CD14-positive monocyte (primary cell): ENCODE measurements at regions not wholly inside any gene's neighbourhood (a gene's known extent, or its start where the extent isn't known, plus 50 kb on each side); places are given as distances from the start of the nearest gene placed in this dataset.

Experiments used
- DNase-seq, 3 donors: peaks; one replicate each; pipeline ENCODE4 v3.0.0-alpha.2; 2011 to 2022
- H2AFZ ChIP-seq: 2 replicates; pipeline ENCODE4 v1.6.0; 2012; ENCODE audit warnings: mild to moderate bottlenecking, low read depth, low read length, inconsistent platforms; ENCODE audit not compliant: insufficient read depth, poor library complexity, severe bottlenecking
- H3K27ac ChIP-seq, 2 donors: 1 replicate in 1 of 2; 2 replicates in 1 of 2; pipeline ENCODE4 v1.5.1; 2012 to 2013; ENCODE audit warnings: low read length in 2 of 2, control low read depth in 1 of 2, inconsistent platforms in 1 of 2, low read depth in 1 of 2, mild to moderate bottlenecking in 1 of 2
- H3K27me3 ChIP-seq, 2 donors: one replicate each; pipeline versions ENCODE4 v1.6.0 to v1.6.1; 2011 to 2013; ENCODE audit warnings: low read length in 2 of 2; ENCODE audit not compliant: control insufficient read depth in 2 of 2, insufficient read depth in 2 of 2
- H3K36me3 ChIP-seq, 2 donors: replicated peaks in 1 of 2; 1 replicate in 1 of 2; 2 replicates in 1 of 2; pipeline versions ENCODE4 v1.5.1 to v1.6.1; 2012 to 2013; ENCODE audit warnings: low read length in 2 of 2, control low read depth in 1 of 2, inconsistent platforms in 1 of 2, mild to moderate bottlenecking in 1 of 2; ENCODE audit not compliant: insufficient read depth in 2 of 2, control insufficient read depth in 1 of 2
- H3K4me1 ChIP-seq, 2 donors: 1 replicate in 1 of 2; 2 replicates in 1 of 2; pipeline versions ENCODE4 v1.5.1 to v1.6.1; 2012 to 2013; ENCODE audit warnings: low read length in 2 of 2, control low read depth in 1 of 2, inconsistent platforms in 1 of 2, mild to moderate bottlenecking in 1 of 2, moderate library complexity in 1 of 2; ENCODE audit not compliant: insufficient read depth in 2 of 2, control insufficient read depth in 1 of 2
- H3K4me2 ChIP-seq: replicated peaks from 2 replicates; pipeline ENCODE3; 2012; ENCODE audit warnings: low read length, moderate library complexity, mild to moderate bottlenecking; ENCODE audit not compliant: poor library complexity, severe bottlenecking; ENCODE audit errors: extremely low read depth
- H3K4me3 ChIP-seq, 3 experiments: fragments of 200-600 bp in 1 of 3; sonication (generic) in 1 of 3; replicated peaks in 1 of 3; 1 replicate in 2 of 3; 2 replicates in 1 of 3; pipeline ENCODE4 v1.5.1; 2011 to 2013; ENCODE audit warnings: low read length in 3 of 3, mild to moderate bottlenecking in 3 of 3, control low read depth in 2 of 3, low read depth in 2 of 3, inconsistent platforms in 1 of 3, moderate library complexity in 1 of 3
- H3K79me2 ChIP-seq: 2 replicates; pipeline ENCODE4 v1.6.0; 2012; ENCODE audit warnings: mild to moderate bottlenecking, control low read depth, inconsistent platforms, low read length, moderate library complexity; ENCODE audit not compliant: insufficient read depth
- H3K9ac ChIP-seq: 2 replicates; pipeline ENCODE4 v1.6.0; 2017; ENCODE audit warnings: low read length, mild to moderate bottlenecking; ENCODE audit not compliant: insufficient read depth, poor library complexity, severe bottlenecking
- H3K9me3 ChIP-seq, 2 donors: replicated peaks in 1 of 2; 1 replicate in 1 of 2; 2 replicates in 1 of 2; pipeline versions ENCODE4 v1.5.1 to v1.6.1; 2012 to 2013; ENCODE audit warnings: low read length in 2 of 2, control low read depth in 1 of 2; ENCODE audit not compliant: control insufficient read depth in 1 of 2, insufficient read depth in 1 of 2
- H4K20me1 ChIP-seq: 2 replicates; pipeline ENCODE4 v1.6.0; 2012; ENCODE audit warnings: mild to moderate bottlenecking, low read length, control low read depth, moderate library complexity; ENCODE audit not compliant: insufficient read depth
- H3K27ac Mint-ChIP-seq, 7 donors: one replicate each; pipeline ENCODE4 v1.8.0; 2020; ENCODE audit warnings: mild to moderate bottlenecking in 7 of 7, mixed read lengths in 7 of 7, moderate library complexity in 6 of 7, inconsistent platforms in 2 of 7
- H3K27me3 Mint-ChIP-seq, 3 donors: one replicate each; pipeline ENCODE4 v1.8.0; 2021 to 2022; ENCODE audit warnings: low read depth in 3 of 3, mild to moderate bottlenecking in 3 of 3, mixed read lengths in 3 of 3, moderate library complexity in 3 of 3, inconsistent platforms in 1 of 3
- H3K36me3 Mint-ChIP-seq, 2 donors: one replicate each; pipeline ENCODE4 v1.8.0; 2020; ENCODE audit warnings: mixed read lengths in 2 of 2, inconsistent platforms in 1 of 2, mild to moderate bottlenecking in 1 of 2
- H3K4me1 Mint-ChIP-seq: one replicate; pipeline ENCODE4 v1.8.0; 2020; ENCODE audit warnings: mild to moderate bottlenecking, mixed read lengths
- H3K4me3 Mint-ChIP-seq, 2 donors: one replicate each; pipeline ENCODE4 v1.8.0; 2020; ENCODE audit warnings: mild to moderate bottlenecking in 2 of 2, mixed read lengths in 2 of 2, moderate library complexity in 1 of 2
- H3K9me3 Mint-ChIP-seq, 7 donors: one replicate each; pipeline ENCODE4 v1.8.0; 2020 to 2022; ENCODE audit warnings: mixed read lengths in 7 of 7, mild to moderate bottlenecking in 6 of 7, moderate library complexity in 6 of 7, inconsistent platforms in 2 of 7
- CTCF ChIP-seq: fragments of 200-600 bp; IDR thresholded peaks from one replicate; pipeline ENCODE4 v1.8.0; 2022; ENCODE audit warnings: antibody characterized with exemption, mild to moderate bottlenecking
- WGBS: methylation state at CpG from one replicate; pipeline ENCODE4 v1.1.5; 2013; ENCODE audit warnings: missing lambda C conversion rate; ENCODE audit not compliant: insufficient coverage; 5-methylcytosine and 5-hydroxymethylcytosine counted together
- intact Hi-C, 2 donors: fragments of 100-400 bp; cut with micrococcal nuclease; formaldehyde crosslinking; loops; one replicate each; pipeline versions ENCODE4 v1.15.0 to v1.15.1; 2023

GRCh38 chr11:80521592-80521991 lies 1080.8 kb upstream of the TENM4 start:
- H3K27me3 ChIP-seq = no peaks in the 10 kb centered on the region
- no peak overlapping the region for H2AFZ ChIP-seq
- Mint-ChIP-seq H3K4me3 (no peak overlapping the region), H3K9me3 (peaks cover 0 to 7% (median 2%) of the 10 kb centered on the region in 7 donors), H3K27me3 (no peaks in the 10 kb centered on the region), H3K27ac (no peak overlapping the region), H3K36me3 (no peaks in the 10 kb centered on the region), H3K4me1 (no peaks in the 10 kb centered on the region)
- DNase-seq = no peak
- WGBS = 33% methylated on average over 1 of the region's 3 CpGs
- H3K79me2 ChIP-seq = no peaks in the 10 kb centered on the region
- H3K9me3 ChIP-seq = peaks cover 0 to 7% of the 10 kb centered on the region in 2 donors
- no peak overlapping the region for H3K9ac ChIP-seq
- H4K20me1 ChIP-seq = no peaks in the 10 kb centered on the region
- H3K27ac ChIP-seq = no peak overlapping the region
- H3K36me3 ChIP-seq = no peaks in the 10 kb centered on the region
- H3K4me2 ChIP-seq = no peak overlapping the region
- H3K4me1 ChIP-seq = no peaks in the 10 kb centered on the region
- no peak overlapping the region for H3K4me3 ChIP-seq
- no peak for TF ChIP-seq CTCF
- intact Hi-C loops = no loop called here

- intact Hi-C loops = no loop called here
- DNase-seq = no peak
- no peaks in the 10 kb centered on the region for H4K20me1 ChIP-seq
- no peaks in the 10 kb centered on the region for H3K27me3 ChIP-seq
- H3K9ac ChIP-seq = no peak overlapping the region
- H3K79me2 ChIP-seq = no peaks in the 10 kb centered on the region
- no peak overlapping the region for H3K4me2 ChIP-seq
- no peak overlapping the region for H3K27ac ChIP-seq
- H3K27me3 Mint-ChIP-seq = no peaks in the 10 kb centered on the region
- no peak overlapping the region for H3K27ac Mint-ChIP-seq
- peaks cover 0 to 5% (median 1%) of the 10 kb centered on the region in 7 donors for H3K9me3 Mint-ChIP-seq
- no peak overlapping the region for H2AFZ ChIP-seq
- H3K4me1 Mint-ChIP-seq = no peaks in the 10 kb centered on the region
- peaks cover 0 to 7% of the 10 kb centered on the region in 2 donors for H3K9me3 ChIP-seq
- no peak overlapping the region for H3K4me3 ChIP-seq
- no peaks in the 10 kb centered on the region for H3K36me3 Mint-ChIP-seq
- no peak for TF ChIP-seq CTCF
- WGBS = no CpG with 5 or more reads among the region's 2 CpGs
- H3K36me3 ChIP-seq = no peaks in the 10 kb centered on the region
- H3K4me3 Mint-ChIP-seq = no peak overlapping the region
- no peaks in the 10 kb centered on the region for H3K4me1 ChIP-seq
These were observed 1079.7 kb upstream of the TENM4 start for GRCh38 chr11:80520507-80520887.
